ENCODE measurements at regions not wholly inside any gene's neighbourhood (a gene's known extent, or its start where the extent isn't known, plus 50 kb on each side); places are given as distances from the start of the nearest gene placed in this dataset.

DNA sequence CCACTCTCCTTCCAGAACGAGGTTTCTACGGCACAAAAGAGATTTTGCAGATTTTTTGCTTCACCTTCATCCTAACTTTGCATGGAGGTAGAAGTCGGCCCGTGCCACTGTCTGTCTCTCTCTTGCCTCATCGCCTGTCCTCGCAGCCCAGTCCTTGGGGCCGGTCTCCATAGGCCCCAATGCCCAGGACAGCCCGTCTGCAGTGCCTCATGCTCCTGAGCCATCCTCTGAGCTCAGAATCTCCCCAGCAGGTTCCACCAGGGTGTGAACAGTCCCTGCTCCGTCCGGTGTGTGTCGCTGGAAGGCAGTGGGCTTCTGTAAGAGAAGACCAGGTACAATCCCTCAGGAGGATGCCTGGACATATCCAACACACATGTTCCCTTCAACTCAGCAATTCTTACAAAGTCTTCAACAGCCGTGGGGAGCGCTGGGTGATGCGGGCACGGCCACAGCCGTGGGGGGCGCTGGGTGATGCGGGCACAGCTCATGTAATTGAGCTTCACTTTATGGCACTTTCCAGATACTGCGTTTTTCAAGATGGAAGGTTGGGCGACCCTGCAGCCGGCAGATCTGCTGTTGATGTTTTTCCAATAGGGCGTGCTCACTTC is 231.9 kb downstream of the DLL1 start:
- ChIA-PET POLR2A (no interaction called here), CTCF (no interaction called here)
- ATAC-seq (no peak), DNase-seq (ENCODE audit: low spot score) (no peak)
- H3K27ac Mint-ChIP-seq, result no peak overlapping the region
- peaks cover 8% of the 10 kb centered on the region for H3K4me1 Mint-ChIP-seq
- no peaks in the 10 kb centered on the region for H3K27me3 Mint-ChIP-seq (ENCODE audit: low read depth)
- H3K9me3 Mint-ChIP-seq, result peaks cover 11% of the 10 kb centered on the region; the same call in 1 of the 2 replicates
- no peak overlapping the region for H3K4me3 Mint-ChIP-seq
- no peaks in the 10 kb centered on the region; the same call in 1 of the 2 replicates for H3K36me3 Mint-ChIP-seq
- TF ChIP-seq NFATC4 (CRISPR knock-in tag; IDR thresholded peaks at IDR 0.05) (no peak), MXD4 (CRISPR knock-in tag; IDR thresholded peaks at IDR 0.05; ENCODE audit: borderline replicate concordance) (no peak), TEAD1 (CRISPR knock-in tag; IDR thresholded peaks at IDR 0.05) (no peak), NR2C2 (CRISPR knock-in tag; IDR thresholded peaks at IDR 0.05) (no peak), MYBL2 (CRISPR knock-in tag; IDR thresholded peaks at IDR 0.05) (no peak), GTF2I (CRISPR knock-in tag; conservative IDR thresholded peaks at IDR 0.05) (no peak), ZNF416 (CRISPR knock-in tag; IDR thresholded peaks at IDR 0.05) (no peak), ATF1 (CRISPR knock-in tag; IDR thresholded peaks at IDR 0.05) (no peak), ZNF671 (CRISPR knock-in tag; IDR thresholded peaks at IDR 0.05) (no peak), IRF2 (CRISPR knock-in tag; IDR thresholded peaks at IDR 0.05; ENCODE audit: borderline replicate concordance, low read depth) (no peak), ZNF396 (CRISPR knock-in tag; IDR thresholded peaks at IDR 0.05; ENCODE audit: borderline replicate concordance) (no peak), ETV6 (CRISPR knock-in tag; IDR thresholded peaks at IDR 0.05) (no peak), SMAD3 (CRISPR knock-in tag; IDR thresholded peaks at IDR 0.05; ENCODE audit: borderline replicate concordance) (no peak), TP53 (CRISPR knock-in tag; IDR thresholded peaks at IDR 0.05) (no peak), ATF6 (CRISPR knock-in tag; IDR thresholded peaks at IDR 0.05) (no peak)
- TF ChIP-seq, protein P1, sequence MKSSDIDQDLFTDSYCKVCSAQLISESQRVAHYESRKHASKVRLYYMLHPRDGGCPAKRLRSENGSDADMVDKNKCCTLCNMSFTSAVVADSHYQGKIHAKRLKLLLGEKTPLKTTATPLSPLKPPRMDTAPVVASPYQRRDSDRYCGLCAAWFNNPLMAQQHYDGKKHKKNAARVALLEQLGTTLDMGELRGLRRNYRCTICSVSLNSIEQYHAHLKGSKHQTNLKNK (CRISPR knock-in tag; IDR thresholded peaks at IDR 0.05), result no peak
- TF ChIP-seq, protein P2, sequence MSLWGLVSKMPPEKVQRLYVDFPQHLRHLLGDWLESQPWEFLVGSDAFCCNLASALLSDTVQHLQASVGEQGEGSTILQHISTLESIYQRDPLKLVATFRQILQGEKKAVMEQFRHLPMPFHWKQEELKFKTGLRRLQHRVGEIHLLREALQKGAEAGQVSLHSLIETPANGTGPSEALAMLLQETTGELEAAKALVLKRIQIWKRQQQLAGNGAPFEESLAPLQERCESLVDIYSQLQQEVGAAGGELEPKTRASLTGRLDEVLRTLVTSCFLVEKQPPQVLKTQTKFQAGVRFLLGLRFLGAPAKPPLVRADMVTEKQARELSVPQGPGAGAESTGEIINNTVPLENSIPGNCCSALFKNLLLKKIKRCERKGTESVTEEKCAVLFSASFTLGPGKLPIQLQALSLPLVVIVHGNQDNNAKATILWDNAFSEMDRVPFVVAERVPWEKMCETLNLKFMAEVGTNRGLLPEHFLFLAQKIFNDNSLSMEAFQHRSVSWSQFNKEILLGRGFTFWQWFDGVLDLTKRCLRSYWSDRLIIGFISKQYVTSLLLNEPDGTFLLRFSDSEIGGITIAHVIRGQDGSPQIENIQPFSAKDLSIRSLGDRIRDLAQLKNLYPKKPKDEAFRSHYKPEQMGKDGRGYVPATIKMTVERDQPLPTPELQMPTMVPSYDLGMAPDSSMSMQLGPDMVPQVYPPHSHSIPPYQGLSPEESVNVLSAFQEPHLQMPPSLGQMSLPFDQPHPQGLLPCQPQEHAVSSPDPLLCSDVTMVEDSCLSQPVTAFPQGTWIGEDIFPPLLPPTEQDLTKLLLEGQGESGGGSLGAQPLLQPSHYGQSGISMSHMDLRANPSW (CRISPR knock-in tag; conservative IDR thresholded peaks at IDR 0.05; ENCODE audit: low read depth), result no peak
- TF ChIP-seq, protein P3, sequence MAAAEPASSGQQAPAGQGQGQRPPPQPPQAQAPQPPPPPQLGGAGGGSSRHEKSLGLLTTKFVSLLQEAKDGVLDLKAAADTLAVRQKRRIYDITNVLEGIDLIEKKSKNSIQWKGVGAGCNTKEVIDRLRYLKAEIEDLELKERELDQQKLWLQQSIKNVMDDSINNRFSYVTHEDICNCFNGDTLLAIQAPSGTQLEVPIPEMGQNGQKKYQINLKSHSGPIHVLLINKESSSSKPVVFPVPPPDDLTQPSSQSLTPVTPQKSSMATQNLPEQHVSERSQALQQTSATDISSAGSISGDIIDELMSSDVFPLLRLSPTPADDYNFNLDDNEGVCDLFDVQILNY (CRISPR knock-in tag; IDR thresholded peaks at IDR 0.05), result no peak

- CTCF ChIA-PET, result no interaction called here
- H3K27me3 Mint-ChIP-seq (ENCODE audit: low read depth), result no peaks in the 10 kb centered on the region
Measured at GRCh38 chr6:170057961-170058877, 232.7 kb downstream of the DLL1 start.

More at GRCh38 chr6:170057961-170058877, 232.7 kb downstream of the DLL1 start:
- DNase-seq (ENCODE audit: low spot score), result no peak
- POLR2A ChIA-PET, result no interaction called here
- TF ChIP-seq IRF1 (CRISPR knock-in tag; IDR thresholded peaks at IDR 0.05) (no peak), RELA (CRISPR knock-in tag; IDR thresholded peaks at IDR 0.05; ENCODE audit: borderline replicate concordance) (no peak), SP1 (CRISPR knock-in tag; conservative IDR thresholded peaks at IDR 0.05) (no peak), MYBL2 (CRISPR knock-in tag; IDR thresholded peaks at IDR 0.05) (no peak), FOXK1 (CRISPR knock-in tag; IDR thresholded peaks at IDR 0.05) (no peak), EMX1 (CRISPR knock-in tag; IDR thresholded peaks at IDR 0.05) (no peak), NFATC4 (CRISPR knock-in tag; IDR thresholded peaks at IDR 0.05) (no peak), ZNF138 (CRISPR knock-in tag; conservative IDR thresholded peaks at IDR 0.05) (no peak), NR3C1 (CRISPR knock-in tag; conservative IDR thresholded peaks at IDR 0.05; ENCODE audit: low read depth) (no peak)
- Mint-ChIP-seq H3K36me3 (peaks cover under 1% of the 10 kb centered on the region; the same call in 1 of the 2 replicates), H3K4me1 (peaks cover 5% of the 10 kb centered on the region), H3K9me3 (peaks cover 13% of the 10 kb centered on the region; the same call in 1 of the 2 replicates), H3K4me3 (no peak overlapping the region), H3K27ac (no peak overlapping the region)
- ATAC-seq, result peak; percentile 34; the same call in 1 of the 2 replicates

Data from WTC11 (cell line).